Testis (tissue), 2 donors: ENCODE measurements at regions not wholly inside any gene's neighbourhood (a gene's known extent, or its start where the extent isn't known, plus 50 kb on each side); places are given as distances from the start of the nearest gene placed in this dataset.

Experiments used
- DNase-seq: peaks from one replicate; pipeline ENCODE4 v3.0.0-alpha.2; 2019
- H3K27ac ChIP-seq, 2 donors: fragments of 200-600 bp; sonication (generic); one replicate each; pipeline ENCODE4 v1.5.1; 2019
- H3K27me3 ChIP-seq: fragments of 200-600 bp; sonication (generic); one replicate; pipeline ENCODE4 v1.5.1; 2019
- H3K36me3 ChIP-seq: fragments of 200-600 bp; sonication (generic); one replicate; pipeline ENCODE4 v1.5.1; 2017; ENCODE audit warnings: low read depth; ENCODE audit errors: missing control alignments
- H3K4me1 ChIP-seq: fragments of 200-600 bp; sonication (generic); one replicate; pipeline ENCODE4 v1.5.1; 2019
- H3K4me3 ChIP-seq, 2 donors: fragments of 200-600 bp; sonication (generic); one replicate each; pipeline ENCODE4 v1.5.1; 2017 to 2019
- H3K9me3 ChIP-seq: fragments of 200-600 bp; sonication (generic); one replicate; pipeline ENCODE4 v1.5.1; 2017
- CTCF ChIP-seq, 3 experiments: fragments of 450-650 bp in 2 of 3; fragments of 200-600 bp in 1 of 3; sonication (generic) in 1 of 3; IDR thresholded peaks; one replicate each; pipeline ENCODE4 v1.5.1; 2016 to 2019; ENCODE audit warnings: antibody characterized with exemption in 3 of 3, mild to moderate bottlenecking in 2 of 3, moderate library complexity in 1 of 3
- POLR2A ChIP-seq: fragments of 450-650 bp; IDR thresholded peaks from one replicate; pipeline ENCODE4 v1.6.1; 2017; ENCODE audit warnings: antibody characterized with exemption, mild to moderate bottlenecking, moderate library complexity
- WGBS, 2 donors: methylation state at CpG; one replicate each; pipeline ENCODE4 v1.1.5; 2018; 5-methylcytosine and 5-hydroxymethylcytosine counted together
- intact Hi-C: fragments of 100-400 bp; cut with DNase I; formaldehyde crosslinking; loops from one replicate; pipeline ENCODE4 v1.15.1; 2023; ENCODE audit warnings: low total_unique reads

- Histone ChIP-seq H3K36me3 (no peaks in the 10 kb centered on the region), H3K9me3 (no peaks in the 10 kb centered on the region), H3K4me3 (no peak overlapping the region), H3K4me1 (no peaks in the 10 kb centered on the region), H3K27ac (no peak overlapping the region), H3K27me3 (no peaks in the 10 kb centered on the region)
- DNase-seq: no peak
- 91 to 92% methylated on average over 3 of the region's 3 CpGs for WGBS, 2 donors
- intact Hi-C loops: no loop called here
- TF ChIP-seq POLR2A (no peak), CTCF (IDR thresholded peaks at IDR 0.05) (no peak)
Measured at GRCh38 chr11:129307162-129307561, 68.5 kb upstream of the BARX2 start.

GRCh38 chr11:129302386-129303101 is 73.1 kb upstream of the BARX2 start:
- no peaks in the 10 kb centered on the region for H3K27me3 ChIP-seq
- intact Hi-C loops: no loop called here
- H3K4me1 ChIP-seq: no peaks in the 10 kb centered on the region
- WGBS, 2 donors: 83 to 86% methylated on average over 6 of the region's 6 CpGs
- H3K36me3 ChIP-seq: no peaks in the 10 kb centered on the region
- DNase-seq: no peak
- no peaks in the 10 kb centered on the region for H3K9me3 ChIP-seq
- TF ChIP-seq POLR2A (no peak), CTCF (IDR thresholded peaks at IDR 0.05) (no peak)
- H3K4me3 ChIP-seq: no peak overlapping the region
- H3K27ac ChIP-seq: no peak overlapping the region

GRCh38 chr11:129300099-129300498 is 75.5 kb upstream of the BARX2 start:
- WGBS, 2 donors: 75 to 79% methylated on average over 3 of the region's 3 CpGs
- Histone ChIP-seq H3K27me3 (no peaks in the 10 kb centered on the region), H3K4me1 (no peaks in the 10 kb centered on the region), H3K4me3 (no peak overlapping the region), H3K27ac (no peak overlapping the region), H3K9me3 (no peaks in the 10 kb centered on the region), H3K36me3 (no peaks in the 10 kb centered on the region)
- no peak for DNase-seq
- intact Hi-C loops: no loop called here
- TF ChIP-seq POLR2A (no peak), CTCF (IDR thresholded peaks at IDR 0.05) (no peak)

GRCh38 chr11:129298988-129299387 is 76.7 kb upstream of the BARX2 start:
- Histone ChIP-seq H3K36me3 (no peaks in the 10 kb centered on the region), H3K27me3 (no peaks in the 10 kb centered on the region), H3K9me3 (no peaks in the 10 kb centered on the region), H3K27ac (no peak overlapping the region), H3K4me1 (no peaks in the 10 kb centered on the region), H3K4me3 (no peak overlapping the region)
- TF ChIP-seq POLR2A: no peak
- TF ChIP-seq CTCF (IDR thresholded peaks at IDR 0.05): no peak
- intact Hi-C loops: no loop called here
- WGBS, 2 donors: 73 to 81% methylated on average over 2 of the region's 2 CpGs
- no peak for DNase-seq

- Histone ChIP-seq H3K4me3 (no peak overlapping the region), H3K36me3 (no peaks in the 10 kb centered on the region), H3K9me3 (no peaks in the 10 kb centered on the region), H3K27ac (no peak overlapping the region), H3K4me1 (no peaks in the 10 kb centered on the region), H3K27me3 (no peaks in the 10 kb centered on the region)
- 87% methylated on average over 5 of the region's 5 CpGs for WGBS, 2 donors
- DNase-seq: no peak
- TF ChIP-seq CTCF (IDR thresholded peaks at IDR 0.05): no peak
- no peak for TF ChIP-seq POLR2A
- intact Hi-C loops: no loop called here
Measured at GRCh38 chr11:129295746-129296145, 79.9 kb upstream of the BARX2 start.
